HEK293T (cell line): ENCODE measurements at regions not wholly inside any gene's neighbourhood (a gene's known extent, or its start where the extent isn't known, plus 50 kb on each side); places are given as distances from the start of the nearest gene placed in this dataset.

ENCODE experiments used
- BHLHE40 ChIP-seq: fragments of 450-650 bp; IDR thresholded peaks from 2 replicates; pipeline ENCODE4 v1.6.1; 2016; ENCODE audit warnings: mild to moderate bottlenecking, moderate library complexity, borderline replicate concordance
- HDGF ChIP-seq: fragments of 450-650 bp; IDR thresholded peaks from 2 replicates; pipeline ENCODE4 v1.6.1; 2017; ENCODE audit warnings: antibody characterized with exemption, borderline replicate concordance
- LEF1 ChIP-seq: fragments of 450-650 bp; IDR thresholded peaks from 2 replicates; pipeline ENCODE4 v1.6.1; 2017; ENCODE audit warnings: mild to moderate bottlenecking, borderline replicate concordance
- NFRKB ChIP-seq: fragments of 450-650 bp; IDR thresholded peaks from 2 replicates; pipeline ENCODE4 v1.6.1; 2016; ENCODE audit warnings: mild to moderate bottlenecking, moderate library complexity
- SP1 ChIP-seq: fragments of 450-650 bp; IDR thresholded peaks from 2 replicates; pipeline ENCODE4 v1.6.1; 2017
- TARDBP ChIP-seq: fragments of 450-650 bp; IDR thresholded peaks from 2 replicates; pipeline ENCODE4 v1.6.1; 2016

GRCh38 chr4:180932370-180933001 is 1310.7 kb upstream of the TENM3 start:
- TF ChIP-seq LEF1 (no peak), TARDBP (no peak), HDGF (no peak), NFRKB (no peak), SP1 (no peak), BHLHE40 (no peak)
